GM12872 (cell line): ENCODE measurements at regions not wholly inside any gene's neighbourhood (a gene's known extent, or its start where the extent isn't known, plus 50 kb on each side); places are given as distances from the start of the nearest gene placed in this dataset.

Experiments
- CTCF ChIP-seq: IDR thresholded peaks from 3 replicates; pipeline ENCODE4 v1.5.1; 2011; ENCODE audit warnings: low read depth, mild to moderate bottlenecking, low read length, moderate library complexity; ENCODE audit not compliant: insufficient read depth

GRCh38 chr2:20553580-20553979 is 97.3 kb downstream of the HS1BP3 start:
- no peak for TF ChIP-seq CTCF

GRCh38 chr2:20555954-20556353 is 94.9 kb downstream of the HS1BP3 start:
- TF ChIP-seq CTCF: no peak

GRCh38 chr2:20556756-20557155 is 94.1 kb downstream of the HS1BP3 start:
- TF ChIP-seq CTCF: no peak

- no peak for TF ChIP-seq CTCF
These were observed 93.7 kb downstream of the HS1BP3 start for GRCh38 chr2:20557226-20557625.

GRCh38 chr2:20557635-20558034 is 93.3 kb downstream of the HS1BP3 start:
- no peak for TF ChIP-seq CTCF

- no peak for TF ChIP-seq CTCF
These were observed 92.3 kb downstream of the HS1BP3 start for GRCh38 chr2:20558391-20559150.

- TF ChIP-seq CTCF: no peak
These were observed 91.6 kb downstream of the HS1BP3 start for GRCh38 chr2:20559277-20559676.

GRCh38 chr2:20560011-20560410 is 90.9 kb downstream of the HS1BP3 start:
- no peak for TF ChIP-seq CTCF
